ENCODE measurements at regions not wholly inside any gene's neighbourhood (a gene's known extent, or its start where the extent isn't known, plus 50 kb on each side); places are given as distances from the start of the nearest gene placed in this dataset.

DNA sequence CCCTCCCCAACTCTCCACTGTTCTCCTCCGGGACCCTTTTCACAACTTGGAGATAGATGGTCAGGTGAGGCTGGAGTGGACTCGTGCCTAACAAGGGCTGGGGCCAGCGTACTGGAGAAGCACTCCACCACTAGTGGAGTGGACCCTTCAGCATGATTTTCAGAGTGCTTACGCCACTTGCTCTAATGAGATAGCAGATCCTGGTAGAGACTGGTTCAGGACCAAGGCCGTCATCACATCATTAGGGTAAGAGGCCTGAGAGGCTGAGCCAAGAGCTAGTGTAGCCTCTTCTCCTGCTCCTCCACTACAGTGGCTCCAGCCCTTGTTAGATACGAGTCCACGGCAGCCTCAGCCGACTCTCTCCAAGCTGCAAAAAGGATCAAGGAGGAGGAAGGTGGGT is 66.9 kb upstream of the NTRK3 start:
- TF ChIP-seq POLR2AphosphoS5 (IDR thresholded peaks at IDR 0.05; ENCODE audit: low read depth), result no peak
- TF ChIP-seq, protein P1, sequence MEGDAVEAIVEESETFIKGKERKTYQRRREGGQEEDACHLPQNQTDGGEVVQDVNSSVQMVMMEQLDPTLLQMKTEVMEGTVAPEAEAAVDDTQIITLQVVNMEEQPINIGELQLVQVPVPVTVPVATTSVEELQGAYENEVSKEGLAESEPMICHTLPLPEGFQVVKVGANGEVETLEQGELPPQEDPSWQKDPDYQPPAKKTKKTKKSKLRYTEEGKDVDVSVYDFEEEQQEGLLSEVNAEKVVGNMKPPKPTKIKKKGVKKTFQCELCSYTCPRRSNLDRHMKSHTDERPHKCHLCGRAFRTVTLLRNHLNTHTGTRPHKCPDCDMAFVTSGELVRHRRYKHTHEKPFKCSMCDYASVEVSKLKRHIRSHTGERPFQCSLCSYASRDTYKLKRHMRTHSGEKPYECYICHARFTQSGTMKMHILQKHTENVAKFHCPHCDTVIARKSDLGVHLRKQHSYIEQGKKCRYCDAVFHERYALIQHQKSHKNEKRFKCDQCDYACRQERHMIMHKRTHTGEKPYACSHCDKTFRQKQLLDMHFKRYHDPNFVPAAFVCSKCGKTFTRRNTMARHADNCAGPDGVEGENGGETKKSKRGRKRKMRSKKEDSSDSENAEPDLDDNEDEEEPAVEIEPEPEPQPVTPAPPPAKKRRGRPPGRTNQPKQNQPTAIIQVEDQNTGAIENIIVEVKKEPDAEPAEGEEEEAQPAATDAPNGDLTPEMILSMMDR (conservative IDR thresholded peaks at IDR 0.05; ENCODE audit: low read depth in 2 of 2), result no peak
- TF ChIP-seq EZH2phosphoT487 (IDR thresholded peaks at IDR 0.05; ENCODE audit: unreplicated experiment), result no peak
- TF ChIP-seq CREB1 (CRISPR knock-in tag; IDR thresholded peaks at IDR 0.05; ENCODE audit: low read depth), result no peak
